Astrocyte (in vitro differentiated cells and primary cell): ENCODE measurements at regions not wholly inside any gene's neighbourhood (a gene's known extent, or its start where the extent isn't known, plus 50 kb on each side); places are given as distances from the start of the nearest gene placed in this dataset.

Experiments used
- DNase-seq: peaks from one replicate; pipeline ENCODE4 v3.0.0-alpha.2; 2010; ENCODE audit warnings: low read depth
- FAIRE-seq: peaks from 2 replicates; lab custom pipeline; 2011; peaks lifted over from hg19 to GRCh38; lab: Jason Lieb, UNC
- H2AFZ ChIP-seq: 2 replicates; pipeline ENCODE4 v1.6.0; 2012; ENCODE audit warnings: low read depth, low read length, inconsistent platforms
- H3K27ac ChIP-seq: 2 replicates; pipeline ENCODE4 v1.5.1; 2011; ENCODE audit warnings: low read depth, low read length, inconsistent platforms
- H3K27me3 ChIP-seq: 2 replicates; pipeline ENCODE4 v1.6.0; 2011; ENCODE audit warnings: low read length, inconsistent platforms; ENCODE audit not compliant: insufficient read depth
- H3K36me3 ChIP-seq: 2 replicates; pipeline ENCODE4 v1.5.1; 2011; ENCODE audit warnings: low read length, inconsistent platforms; ENCODE audit not compliant: insufficient read depth
- H3K4me1 ChIP-seq: 2 replicates; pipeline ENCODE4 v1.5.1; 2011; ENCODE audit warnings: low read length, inconsistent platforms; ENCODE audit not compliant: insufficient read depth
- H3K4me2 ChIP-seq: 2 replicates; pipeline ENCODE4 v1.6.0; 2012; ENCODE audit warnings: low read length, inconsistent platforms
- H3K4me3 ChIP-seq: 2 replicates; pipeline ENCODE4 v1.5.1; 2011; ENCODE audit warnings: low read depth, mild to moderate bottlenecking, low read length, inconsistent platforms; ENCODE audit not compliant: insufficient read depth
- H3K79me2 ChIP-seq: 2 replicates; pipeline ENCODE4 v1.6.0; 2012; ENCODE audit warnings: mild to moderate bottlenecking, low read length, inconsistent platforms; ENCODE audit not compliant: insufficient read depth
- H3K9ac ChIP-seq: 2 replicates; pipeline ENCODE4 v1.6.0; 2012; ENCODE audit warnings: mild to moderate bottlenecking, low read length, inconsistent platforms
- H3K9me3 ChIP-seq: 2 replicates; pipeline ENCODE4 v1.5.1; 2012; ENCODE audit warnings: low read depth, mild to moderate bottlenecking, low read length, inconsistent platforms; ENCODE audit not compliant: insufficient read depth
- H4K20me1 ChIP-seq: 2 replicates; pipeline ENCODE4 v1.6.0; 2012; ENCODE audit warnings: low read length, inconsistent platforms; ENCODE audit not compliant: insufficient read depth
- H3K27ac Mint-ChIP-seq: one replicate; pipeline ENCODE4 v1.8.0; 2021; ENCODE audit warnings: mild to moderate bottlenecking, mixed read lengths; ENCODE audit not compliant: unreplicated experiment
- H3K27me3 Mint-ChIP-seq: one replicate; pipeline ENCODE4 v1.8.0; 2021; ENCODE audit warnings: low read depth, mixed read lengths; ENCODE audit not compliant: unreplicated experiment
- H3K36me3 Mint-ChIP-seq: one replicate; pipeline ENCODE4 v1.8.0; 2021; ENCODE audit warnings: low read depth, mixed read lengths; ENCODE audit not compliant: unreplicated experiment
- H3K4me1 Mint-ChIP-seq: one replicate; pipeline ENCODE4 v1.8.0; 2021; ENCODE audit warnings: low read depth, mixed read lengths; ENCODE audit not compliant: unreplicated experiment
- H3K4me3 Mint-ChIP-seq: one replicate; pipeline ENCODE4 v1.8.0; 2021; ENCODE audit warnings: mild to moderate bottlenecking, moderate library complexity, mixed read lengths; ENCODE audit not compliant: unreplicated experiment
- H3K9me3 Mint-ChIP-seq: one replicate; pipeline ENCODE4 v1.8.0; 2021; ENCODE audit warnings: mild to moderate bottlenecking, mixed read lengths; ENCODE audit not compliant: unreplicated experiment
- EZH2 ChIP-seq: IDR thresholded peaks from 2 replicates; pipeline ENCODE4 v1.6.1; 2012; ENCODE audit warnings: mild to moderate bottlenecking, low read length, inconsistent platforms; ENCODE audit not compliant: insufficient read depth
- TF ChIP-seq, protein P1 (sequence below): IDR thresholded peaks from 2 replicates; pipeline ENCODE4 v1.5.1; 2011; ENCODE audit warnings: low read depth, mild to moderate bottlenecking, inconsistent platforms, low read length, moderate library complexity; ENCODE audit not compliant: insufficient read depth

DNA sequence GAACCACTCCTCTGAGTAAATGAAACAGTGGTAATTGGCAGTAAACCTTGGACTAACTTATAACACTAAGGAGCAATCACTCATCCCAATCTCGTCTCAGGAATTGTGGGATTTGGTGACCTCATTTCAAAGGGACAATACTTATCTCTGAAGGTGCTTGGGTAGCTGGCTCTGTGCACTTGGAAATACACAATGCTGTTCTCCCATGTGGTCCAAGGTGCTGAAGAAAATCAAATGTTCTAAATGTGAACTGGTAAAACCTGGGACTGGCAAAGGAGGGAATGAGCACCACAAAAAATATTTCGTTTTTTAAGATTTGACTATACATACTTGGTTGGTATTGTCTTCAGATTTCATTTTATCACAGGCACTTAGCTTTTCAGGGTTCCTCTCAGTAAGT is 1193.0 kb downstream of the SORCS1 start:
- Mint-ChIP-seq H3K27me3 (no peaks in the 10 kb centered on the region), H3K27ac (no peak overlapping the region), H3K36me3 (no peaks in the 10 kb centered on the region), H3K9me3 (no peaks in the 10 kb centered on the region), H3K4me3 (no peak overlapping the region), H3K4me1 (no peaks in the 10 kb centered on the region)
- no peaks in the 10 kb centered on the region for H4K20me1 ChIP-seq
- no peak overlapping the region for H3K4me2 ChIP-seq
- H3K9me3 ChIP-seq: no peaks in the 10 kb centered on the region
- H3K27ac ChIP-seq: no peak overlapping the region
- no peak overlapping the region for H2AFZ ChIP-seq
- TF ChIP-seq, protein P1, sequence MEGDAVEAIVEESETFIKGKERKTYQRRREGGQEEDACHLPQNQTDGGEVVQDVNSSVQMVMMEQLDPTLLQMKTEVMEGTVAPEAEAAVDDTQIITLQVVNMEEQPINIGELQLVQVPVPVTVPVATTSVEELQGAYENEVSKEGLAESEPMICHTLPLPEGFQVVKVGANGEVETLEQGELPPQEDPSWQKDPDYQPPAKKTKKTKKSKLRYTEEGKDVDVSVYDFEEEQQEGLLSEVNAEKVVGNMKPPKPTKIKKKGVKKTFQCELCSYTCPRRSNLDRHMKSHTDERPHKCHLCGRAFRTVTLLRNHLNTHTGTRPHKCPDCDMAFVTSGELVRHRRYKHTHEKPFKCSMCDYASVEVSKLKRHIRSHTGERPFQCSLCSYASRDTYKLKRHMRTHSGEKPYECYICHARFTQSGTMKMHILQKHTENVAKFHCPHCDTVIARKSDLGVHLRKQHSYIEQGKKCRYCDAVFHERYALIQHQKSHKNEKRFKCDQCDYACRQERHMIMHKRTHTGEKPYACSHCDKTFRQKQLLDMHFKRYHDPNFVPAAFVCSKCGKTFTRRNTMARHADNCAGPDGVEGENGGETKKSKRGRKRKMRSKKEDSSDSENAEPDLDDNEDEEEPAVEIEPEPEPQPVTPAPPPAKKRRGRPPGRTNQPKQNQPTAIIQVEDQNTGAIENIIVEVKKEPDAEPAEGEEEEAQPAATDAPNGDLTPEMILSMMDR: no peak
- TF ChIP-seq EZH2: no peak
- H3K4me3 ChIP-seq: no peak overlapping the region
- no peaks in the 10 kb centered on the region for H3K36me3 ChIP-seq
- DNase-seq (no peak), FAIRE-seq (no peak)
- no peaks in the 10 kb centered on the region for H3K4me1 ChIP-seq
- no peak overlapping the region for H3K9ac ChIP-seq
- H3K27me3 ChIP-seq: no peaks in the 10 kb centered on the region
- H3K79me2 ChIP-seq: no peaks in the 10 kb centered on the region

DNA sequence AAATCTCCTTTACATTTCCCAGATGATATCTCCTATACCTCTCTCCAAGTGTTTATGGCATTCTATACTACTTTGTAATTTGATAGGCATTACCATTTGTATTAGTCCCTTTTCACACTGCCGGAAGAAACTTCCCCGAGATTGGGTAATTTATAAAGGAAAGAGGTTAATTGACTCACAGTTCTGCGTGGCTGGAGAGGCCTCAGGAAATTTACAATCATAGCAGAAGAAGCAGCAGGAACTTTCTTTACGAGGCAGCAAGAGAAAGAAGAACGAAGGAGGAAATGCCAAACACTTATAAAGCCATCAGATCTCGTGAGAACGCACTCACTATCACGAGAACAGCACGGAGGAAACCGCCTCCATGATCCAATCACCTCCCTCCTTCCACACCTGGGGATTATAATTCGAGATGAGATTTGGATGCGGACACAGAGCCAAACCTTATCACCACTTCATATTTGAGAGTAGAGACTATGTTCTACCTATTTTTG is 1194.6 kb downstream of the SORCS1 start:
- Mint-ChIP-seq H3K4me3 (no peak overlapping the region), H3K4me1 (no peaks in the 10 kb centered on the region), H3K36me3 (no peaks in the 10 kb centered on the region), H3K27me3 (no peaks in the 10 kb centered on the region), H3K9me3 (no peaks in the 10 kb centered on the region), H3K27ac (no peak overlapping the region)
- TF ChIP-seq, protein P1: no peak
- TF ChIP-seq EZH2: no peak
- H3K9ac ChIP-seq: no peak overlapping the region
- no peaks in the 10 kb centered on the region for H3K9me3 ChIP-seq
- FAIRE-seq (no peak), DNase-seq (no peak)
- no peaks in the 10 kb centered on the region for H3K36me3 ChIP-seq
- no peaks in the 10 kb centered on the region for H3K4me1 ChIP-seq
- H3K27me3 ChIP-seq: no peaks in the 10 kb centered on the region
- no peak overlapping the region for H3K27ac ChIP-seq
- H2AFZ ChIP-seq: no peak overlapping the region
- H4K20me1 ChIP-seq: no peaks in the 10 kb centered on the region
- no peak overlapping the region for H3K4me3 ChIP-seq
- no peak overlapping the region for H3K4me2 ChIP-seq
- no peaks in the 10 kb centered on the region for H3K79me2 ChIP-seq

DNA sequence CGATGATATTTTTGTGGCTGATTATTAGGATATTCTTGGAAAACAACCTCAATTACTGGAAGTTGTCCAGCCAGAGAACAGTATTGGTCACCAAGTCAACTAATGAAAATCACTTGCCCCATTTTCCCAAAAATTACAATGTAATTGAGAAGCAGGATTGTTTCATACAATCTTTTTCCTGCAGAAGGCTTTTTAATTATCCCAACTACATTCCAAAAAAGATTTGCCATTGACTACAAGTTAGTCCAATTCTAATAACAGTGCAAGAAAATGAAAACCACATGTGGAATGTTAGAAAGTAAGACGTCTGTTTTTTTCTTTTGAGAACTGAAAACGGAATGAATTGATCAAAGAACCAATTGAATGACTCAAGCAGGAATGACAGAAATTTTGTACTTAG is 1195.8 kb downstream of the SORCS1 start:
- Mint-ChIP-seq H3K4me3 (no peak overlapping the region), H3K4me1 (no peaks in the 10 kb centered on the region), H3K9me3 (no peaks in the 10 kb centered on the region), H3K27ac (no peak overlapping the region), H3K36me3 (no peaks in the 10 kb centered on the region), H3K27me3 (no peaks in the 10 kb centered on the region)
- FAIRE-seq (no peak), DNase-seq (no peak)
- H4K20me1 ChIP-seq: no peaks in the 10 kb centered on the region
- no peaks in the 10 kb centered on the region for H3K27me3 ChIP-seq
- no peak overlapping the region for H3K4me3 ChIP-seq
- no peaks in the 10 kb centered on the region for H3K79me2 ChIP-seq
- no peak overlapping the region for H3K4me2 ChIP-seq
- no peak overlapping the region for H3K27ac ChIP-seq
- H3K4me1 ChIP-seq: no peaks in the 10 kb centered on the region
- no peak overlapping the region for H3K9ac ChIP-seq
- H2AFZ ChIP-seq: no peak overlapping the region
- H3K36me3 ChIP-seq: no peaks in the 10 kb centered on the region
- TF ChIP-seq, protein P1: no peak
- no peaks in the 10 kb centered on the region for H3K9me3 ChIP-seq
